ENCODE measurements at regions not wholly inside any gene's neighbourhood (a gene's known extent, or its start where the extent isn't known, plus 50 kb on each side); places are given as distances from the start of the nearest gene placed in this dataset.
"Not testable (repeated sequence)": the region's sequence is repeated elsewhere in the genome, so short reads cannot be mapped to it uniquely, and the experiment has no call there.

- no peak for TF ChIP-seq EZH2phosphoT487 (IDR thresholded peaks at IDR 0.05; ENCODE audit: borderline replicate concordance, low read depth, low read length)
- TF ChIP-seq CTCF (conservative IDR thresholded peaks at IDR 0.05; ENCODE audit: low read length) = no peak
- no peaks in the 10 kb centered on the region for H3K4me1 ChIP-seq (ENCODE audit: insufficient read depth, low read length, poor library complexity, severe bottlenecking)
- no peak overlapping the region for H3K4me3 ChIP-seq (ENCODE audit: low read depth, low read length, poor library complexity, severe bottlenecking)
- intact Hi-C loops (cut with micrococcal nuclease; ENCODE audit: unreplicated experiment) = no loop called here
- no peak overlapping the region for H3K27ac ChIP-seq (ENCODE audit: low read depth, low read length, poor library complexity, severe bottlenecking)
- H2AFZ ChIP-seq (ENCODE audit: low read length) = no peak overlapping the region
- no peaks in the 10 kb centered on the region for H3K9me3 ChIP-seq (ENCODE audit: low read length)
- no peaks in the 10 kb centered on the region for H3K36me3 ChIP-seq (ENCODE audit: insufficient read depth, low read length)
- BruUV-seq (replicated peaks) = no TSS peak
- H3K4me2 ChIP-seq (ENCODE audit: low read length) = no peak overlapping the region
- DNase-seq (ENCODE audit: low spot score) = no peak
- no peaks in the 10 kb centered on the region for H3K79me2 ChIP-seq (ENCODE audit: insufficient read depth, low read depth, low read length)
- no peaks in the 10 kb centered on the region for H3K9me2 ChIP-seq (ENCODE audit: insufficient read depth, low read length)
- ChIA-PET POLR2A (interaction anchor here (0.6 kb wide), 1 partner anchor 8 kb away, joined by 3 read pairs; no protein-coding TSS in a partner anchor), CTCF (ENCODE audit: unreplicated experiment) (no interaction called here)
- no peaks in the 10 kb centered on the region for H4K20me1 ChIP-seq (ENCODE audit: insufficient read depth, low read length)
Measured at GRCh38 chr3:11733914-11734313, 90.2 kb upstream of the VGLL4 start.

- no peak overlapping the region for H3K4me2 ChIP-seq (ENCODE audit: low read length)
- CTCF ChIA-PET (ENCODE audit: unreplicated experiment) = no interaction called here
- peaks cover 6% of the 10 kb centered on the region for H3K4me1 ChIP-seq (ENCODE audit: insufficient read depth, low read length, poor library complexity, severe bottlenecking)
- no peak overlapping the region for H2AFZ ChIP-seq (ENCODE audit: low read length)
- H3K27ac ChIP-seq (ENCODE audit: low read depth, low read length, poor library complexity, severe bottlenecking) = no peak overlapping the region
- intact Hi-C loops (cut with micrococcal nuclease; ENCODE audit: unreplicated experiment) = no loop called here
- H3K36me3 ChIP-seq (ENCODE audit: insufficient read depth, low read length) = no peaks in the 10 kb centered on the region
- TF ChIP-seq EZH2phosphoT487 (IDR thresholded peaks at IDR 0.05; ENCODE audit: borderline replicate concordance, low read depth, low read length) (no peak), CTCF (conservative IDR thresholded peaks at IDR 0.05; ENCODE audit: low read length) (no peak)
- no peaks in the 10 kb centered on the region for H3K79me2 ChIP-seq (ENCODE audit: insufficient read depth, low read depth, low read length)
- no peaks in the 10 kb centered on the region for H3K9me3 ChIP-seq (ENCODE audit: low read length)
- POLR2A ChIA-PET = no interaction called here
- DNase-seq (ENCODE audit: low spot score) = no peak
- no TSS peak for BruUV-seq (replicated peaks)
- no peak overlapping the region for H3K4me3 ChIP-seq (ENCODE audit: low read depth, low read length, poor library complexity, severe bottlenecking)
- H3K9me2 ChIP-seq (ENCODE audit: insufficient read depth, low read length) = no peaks in the 10 kb centered on the region
- H4K20me1 ChIP-seq (ENCODE audit: insufficient read depth, low read length) = no peaks in the 10 kb centered on the region
Measured at GRCh38 chr3:11727207-11727606, 83.5 kb upstream of the VGLL4 start.

DNA sequence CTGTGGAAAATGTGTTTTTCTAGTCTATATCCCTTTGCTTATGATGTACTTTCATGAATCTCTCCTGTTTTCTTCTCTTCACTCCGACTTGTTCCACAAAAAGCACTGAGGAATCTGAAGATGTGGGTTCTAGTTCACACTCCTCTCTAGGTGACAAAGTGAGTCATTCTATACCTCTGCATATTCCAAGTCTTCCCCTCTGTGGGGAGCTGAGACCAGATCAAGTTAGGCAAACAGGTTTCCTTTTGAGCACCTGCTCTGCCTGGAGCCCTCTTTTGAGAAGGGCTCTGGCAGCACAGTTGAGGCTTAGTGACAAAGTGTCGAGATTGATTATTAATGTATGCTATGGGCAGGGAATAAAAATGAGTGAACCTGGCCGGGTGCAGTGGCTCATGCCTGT lies 82.4 kb upstream of the VGLL4 start:
- H2AFZ ChIP-seq (ENCODE audit: low read length) = no peak overlapping the region
- ChIA-PET POLR2A (interaction anchor here (0.6 kb wide), 1 partner anchor 500 kb away, joined by 3 read pairs; no protein-coding TSS in a partner anchor), CTCF (ENCODE audit: unreplicated experiment) (no interaction called here)
- no peaks in the 10 kb centered on the region for H3K9me3 ChIP-seq (ENCODE audit: low read length)
- no peaks in the 10 kb centered on the region for H3K9me2 ChIP-seq (ENCODE audit: insufficient read depth, low read length)
- H3K4me3 ChIP-seq (ENCODE audit: low read depth, low read length, poor library complexity, severe bottlenecking) = no peak overlapping the region
- no peak for TF ChIP-seq CTCF (conservative IDR thresholded peaks at IDR 0.05; ENCODE audit: low read length)
- TF ChIP-seq EZH2phosphoT487 (IDR thresholded peaks at IDR 0.05; ENCODE audit: borderline replicate concordance, low read depth, low read length) = no peak
- no peaks in the 10 kb centered on the region for H3K79me2 ChIP-seq (ENCODE audit: insufficient read depth, low read depth, low read length)
- H3K4me2 ChIP-seq (ENCODE audit: low read length) = no peak overlapping the region
- BruUV-seq (replicated peaks) = no TSS peak
- no peaks in the 10 kb centered on the region for H4K20me1 ChIP-seq (ENCODE audit: insufficient read depth, low read length)
- H3K36me3 ChIP-seq (ENCODE audit: insufficient read depth, low read length) = no peaks in the 10 kb centered on the region
- H3K4me1 ChIP-seq (ENCODE audit: insufficient read depth, low read length, poor library complexity, severe bottlenecking) = peaks cover 10% of the 10 kb centered on the region
- intact Hi-C loops (cut with micrococcal nuclease; ENCODE audit: unreplicated experiment) = no loop called here
- H3K27ac ChIP-seq (ENCODE audit: low read depth, low read length, poor library complexity, severe bottlenecking) = no peak overlapping the region
- no peak for DNase-seq (ENCODE audit: low spot score)

- H3K4me1 ChIP-seq (ENCODE audit: insufficient read depth, low read length, poor library complexity, severe bottlenecking) = peaks cover 17% of the 10 kb centered on the region
- DNase-seq (ENCODE audit: low spot score); H4K20me1 ChIP-seq (ENCODE audit: insufficient read depth, low read length); BruUV-seq (replicated peaks); H3K9me3 ChIP-seq (ENCODE audit: low read length); H3K4me3 ChIP-seq (ENCODE audit: low read depth, low read length, poor library complexity, severe bottlenecking); H3K9me2 ChIP-seq (ENCODE audit: insufficient read depth, low read length); H3K4me2 ChIP-seq (ENCODE audit: low read length); H3K27ac ChIP-seq (ENCODE audit: low read depth, low read length, poor library complexity, severe bottlenecking); CTCF ChIA-PET (ENCODE audit: unreplicated experiment); H3K79me2 ChIP-seq (ENCODE audit: insufficient read depth, low read depth, low read length); intact Hi-C loops (cut with micrococcal nuclease; ENCODE audit: unreplicated experiment); H2AFZ ChIP-seq (ENCODE audit: low read length); H3K36me3 ChIP-seq (ENCODE audit: insufficient read depth, low read length): not testable (repeated sequence)
- POLR2A ChIA-PET = interaction anchor here (0.6 to 1.0 kb wide), 5 partner anchors 28 to 958 kb away, joined by 3 to 7 read pairs (median 5); no protein-coding TSS in a partner anchor
Measured at GRCh38 chr3:11725340-11725641, 81.6 kb upstream of the VGLL4 start.

All from OCI-LY7 (cell line).